Vagina (tissue), 2 donors: ENCODE measurements at regions not wholly inside any gene's neighbourhood (a gene's known extent, or its start where the extent isn't known, plus 50 kb on each side); places are given as distances from the start of the nearest gene placed in this dataset.

ENCODE experiments used
- POLR2A ChIP-seq, 2 donors: fragments of 450-650 bp; IDR thresholded peaks; one replicate each; pipeline ENCODE4 v1.6.1; 2017; ENCODE audit warnings: antibody characterized with exemption in 2 of 2, mild to moderate bottlenecking in 2 of 2, moderate library complexity in 2 of 2
- TF ChIP-seq, protein P1 (sequence below), 3 experiments: fragments of 450-650 bp in 2 of 3; fragments of 200-600 bp in 1 of 3; sonication (generic) in 1 of 3; IDR thresholded peaks; one replicate each; pipeline ENCODE4 v1.5.1; 2017 to 2019; ENCODE audit warnings: antibody characterized with exemption in 3 of 3, mild to moderate bottlenecking in 2 of 3, moderate library complexity in 2 of 3

GRCh38 chr2:76469066-76469465 is 758.4 kb upstream of the GCFC2 start:
- TF ChIP-seq, protein P1, sequence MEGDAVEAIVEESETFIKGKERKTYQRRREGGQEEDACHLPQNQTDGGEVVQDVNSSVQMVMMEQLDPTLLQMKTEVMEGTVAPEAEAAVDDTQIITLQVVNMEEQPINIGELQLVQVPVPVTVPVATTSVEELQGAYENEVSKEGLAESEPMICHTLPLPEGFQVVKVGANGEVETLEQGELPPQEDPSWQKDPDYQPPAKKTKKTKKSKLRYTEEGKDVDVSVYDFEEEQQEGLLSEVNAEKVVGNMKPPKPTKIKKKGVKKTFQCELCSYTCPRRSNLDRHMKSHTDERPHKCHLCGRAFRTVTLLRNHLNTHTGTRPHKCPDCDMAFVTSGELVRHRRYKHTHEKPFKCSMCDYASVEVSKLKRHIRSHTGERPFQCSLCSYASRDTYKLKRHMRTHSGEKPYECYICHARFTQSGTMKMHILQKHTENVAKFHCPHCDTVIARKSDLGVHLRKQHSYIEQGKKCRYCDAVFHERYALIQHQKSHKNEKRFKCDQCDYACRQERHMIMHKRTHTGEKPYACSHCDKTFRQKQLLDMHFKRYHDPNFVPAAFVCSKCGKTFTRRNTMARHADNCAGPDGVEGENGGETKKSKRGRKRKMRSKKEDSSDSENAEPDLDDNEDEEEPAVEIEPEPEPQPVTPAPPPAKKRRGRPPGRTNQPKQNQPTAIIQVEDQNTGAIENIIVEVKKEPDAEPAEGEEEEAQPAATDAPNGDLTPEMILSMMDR (IDR thresholded peaks at IDR 0.05), result no peak
- no peak for TF ChIP-seq POLR2A (IDR thresholded peaks at IDR 0.05)
